Naive thymus-derived CD4-positive, alpha-beta T cell (primary cell): ENCODE measurements at regions not wholly inside any gene's neighbourhood (a gene's known extent, or its start where the extent isn't known, plus 50 kb on each side); places are given as distances from the start of the nearest gene placed in this dataset.

Source experiments
- ATAC-seq: fragments of 150-1000 bp; cut with Tn5 transposase; 2 replicates; pipeline ENCODE4 v1.10.0; 2021; ENCODE audit warnings: mild to moderate bottlenecking, moderate library complexity
- CTCF ChIA-PET: fragments of 350-600 bp; sonication (Branson Sonifier 250); formaldehyde crosslinking; loops from one replicate; lab custom pipeline; 2021; ENCODE audit warnings: antibody characterized with exemption; lab: Charles Lee
- POLR2A ChIA-PET: fragments of 350-600 bp; sonication (Branson Sonifier 250); formaldehyde crosslinking; loops from one replicate; lab custom pipeline; 2021; ENCODE audit warnings: antibody characterized with exemption, inconsistent platforms; lab: Charles Lee
- DNase-seq, 9 donors: peaks; one replicate each; pipeline versions ENCODE4 v3.0.0 to v3.0.0-alpha.2; 2020 to 2022; ENCODE audit warnings: mixed read lengths in 1 of 9
- H3K27ac ChIP-seq: one replicate; pipeline ENCODE4 v1.7.0; 2013; ENCODE audit warnings: mild to moderate bottlenecking, low read depth, low read length, moderate library complexity
- H3K27me3 ChIP-seq, 2 donors: one replicate each; pipeline ENCODE4 v1.7.0; 2013; ENCODE audit warnings: low read length in 2 of 2, mild to moderate bottlenecking in 2 of 2, moderate library complexity in 2 of 2; ENCODE audit not compliant: control insufficient read depth in 2 of 2, insufficient read depth in 2 of 2
- H3K36me3 ChIP-seq, 3 experiments: 1 replicate in 2 of 3; 2 replicates in 1 of 3; pipeline ENCODE4 v1.7.0; 2013; ENCODE audit warnings: low read length in 3 of 3, mild to moderate bottlenecking in 3 of 3, moderate library complexity in 1 of 3; ENCODE audit not compliant: insufficient read depth in 3 of 3, control insufficient read depth in 2 of 3
- H3K4me1 ChIP-seq, 2 donors: one replicate each; pipeline ENCODE4 v1.7.0; 2013; ENCODE audit warnings: low read length in 2 of 2, mild to moderate bottlenecking in 2 of 2, moderate library complexity in 1 of 2; ENCODE audit not compliant: control insufficient read depth in 2 of 2, insufficient read depth in 2 of 2
- H3K4me3 ChIP-seq: 2 replicates; pipeline ENCODE4 v1.7.0; 2013; ENCODE audit warnings: mild to moderate bottlenecking, low read length
- H3K9me3 ChIP-seq, 3 experiments: 1 replicate in 2 of 3; 2 replicates in 1 of 3; pipeline ENCODE4 v1.7.0; 2013; ENCODE audit warnings: low read length in 3 of 3; ENCODE audit not compliant: control insufficient read depth in 2 of 3
- H3K27ac Mint-ChIP-seq, 9 donors: one replicate each; pipeline ENCODE4 v1.8.0; 2020 to 2022; ENCODE audit warnings: mixed read lengths in 9 of 9, mild to moderate bottlenecking in 8 of 9, moderate library complexity in 5 of 9, inconsistent platforms in 2 of 9
- H3K27me3 Mint-ChIP-seq, 5 donors: one replicate each; pipeline ENCODE4 v1.8.0; 2021 to 2022; ENCODE audit warnings: mixed read lengths in 5 of 5, mild to moderate bottlenecking in 1 of 5
- H3K36me3 Mint-ChIP-seq, 5 donors: one replicate each; pipeline ENCODE4 v1.8.0; 2020 to 2022; ENCODE audit warnings: mixed read lengths in 5 of 5, mild to moderate bottlenecking in 3 of 5, inconsistent platforms in 1 of 5
- H3K4me1 Mint-ChIP-seq, 7 donors: one replicate each; pipeline ENCODE4 v1.8.0; 2020 to 2022; ENCODE audit warnings: mixed read lengths in 7 of 7, mild to moderate bottlenecking in 3 of 7, inconsistent platforms in 1 of 7
- H3K4me3 Mint-ChIP-seq, 10 donors: one replicate each; pipeline ENCODE4 v1.8.0; 2020 to 2022; ENCODE audit warnings: mild to moderate bottlenecking in 10 of 10, mixed read lengths in 10 of 10, moderate library complexity in 6 of 10, inconsistent platforms in 2 of 10
- H3K9me3 Mint-ChIP-seq, 11 donors: one replicate each; pipeline ENCODE4 v1.8.0; 2020 to 2022; ENCODE audit warnings: mixed read lengths in 11 of 11, mild to moderate bottlenecking in 4 of 11, inconsistent platforms in 1 of 11, moderate library complexity in 1 of 11
- intact Hi-C, 2 donors: fragments of 100-400 bp; cut with micrococcal nuclease; formaldehyde crosslinking; loops; one replicate each; pipeline ENCODE4 v1.15.1; 2023

GRCh38 chr22:49260681-49261580, 566.7 kb downstream of the BRD1 start:
- CTCF ChIA-PET = no interaction called here
- Mint-ChIP-seq H3K9me3 (peaks cover 0 to 6% (median 0%) of the 10 kb centered on the region in 11 donors), H3K4me1 (peaks cover 0 to 7% (median 0%) of the 10 kb centered on the region in 7 donors), H3K27me3 (peaks cover 0 to 18% (median 11%) of the 10 kb centered on the region in 5 donors), H3K27ac (no peak overlapping the region), H3K36me3 (no peaks in the 10 kb centered on the region), H3K4me3 (no peak overlapping the region)
- no peak overlapping the region for H3K4me3 ChIP-seq
- POLR2A ChIA-PET = no interaction called here
- no peaks in the 10 kb centered on the region for H3K27me3 ChIP-seq
- H3K9me3 ChIP-seq = no peaks in the 10 kb centered on the region
- H3K4me1 ChIP-seq = no peaks in the 10 kb centered on the region
- H3K27ac ChIP-seq = no peak overlapping the region
- no peak for DNase-seq
- intact Hi-C loops = no loop called here
- no peak for ATAC-seq
- no peaks in the 10 kb centered on the region for H3K36me3 ChIP-seq

GRCh38 chr22:49259839-49260615, 567.6 kb downstream of the BRD1 start:
- Mint-ChIP-seq H3K27ac (no peak overlapping the region), H3K9me3 (peaks cover 0 to 6% (median 0%) of the 10 kb centered on the region in 11 donors), H3K36me3 (no peaks in the 10 kb centered on the region), H3K4me1 (peaks cover 0 to 7% (median 0%) of the 10 kb centered on the region in 7 donors), H3K27me3 (peaks cover 0 to 25% (median 13%) of the 10 kb centered on the region in 5 donors), H3K4me3 (no peak overlapping the region)
- Histone ChIP-seq H3K9me3 (no peaks in the 10 kb centered on the region), H3K27ac (no peak overlapping the region), H3K4me3 (no peak overlapping the region), H3K27me3 (no peaks in the 10 kb centered on the region), H3K36me3 (no peaks in the 10 kb centered on the region), H3K4me1 (no peaks in the 10 kb centered on the region)
- intact Hi-C loops = no loop called here
- DNase-seq = no peak
- ChIA-PET CTCF (no interaction called here), POLR2A (no interaction called here)
- no peak for ATAC-seq

DNA sequence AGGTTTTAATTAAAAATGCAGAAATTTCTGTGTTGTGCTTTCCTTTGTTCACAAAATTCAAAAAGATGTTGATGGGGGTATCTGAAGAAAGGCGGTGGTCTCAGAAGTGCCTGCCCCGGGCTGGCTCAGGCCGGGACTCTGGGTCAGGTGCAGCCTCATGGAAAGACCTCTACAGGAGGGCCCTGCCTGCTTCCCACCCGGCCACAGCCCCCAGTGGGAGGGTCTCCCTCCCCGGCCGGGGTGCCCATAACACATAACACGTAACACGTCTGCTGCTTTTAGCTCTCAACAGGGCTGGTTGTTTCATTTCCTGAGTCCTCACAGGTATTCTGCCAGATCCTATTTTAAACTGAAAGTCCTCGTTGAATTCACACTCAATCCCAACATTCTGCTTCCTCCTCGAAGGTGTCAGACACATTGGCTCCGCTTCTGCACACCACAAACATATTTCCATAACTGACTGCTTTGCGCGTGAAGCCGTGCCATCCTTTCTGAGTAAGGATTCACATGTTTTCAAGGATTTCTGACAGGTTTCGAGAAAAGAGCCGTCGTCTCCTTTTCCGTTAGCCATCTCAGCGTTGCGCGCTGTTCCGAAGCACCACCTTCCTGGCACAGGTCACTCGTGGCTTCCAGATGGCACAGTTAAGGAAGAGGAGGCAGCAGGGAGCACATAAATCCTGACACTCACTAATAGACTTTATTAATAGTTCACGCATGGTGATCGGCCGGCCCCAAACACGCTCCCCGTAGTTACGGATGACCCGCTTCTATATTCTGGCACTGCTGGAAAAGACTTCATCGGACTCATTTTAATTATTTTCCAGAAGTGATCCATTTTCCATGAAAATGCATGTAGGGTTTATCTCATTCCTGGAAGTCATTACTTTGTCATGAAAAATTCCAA, 569.3 kb downstream of the BRD1 start:
- POLR2A ChIA-PET = no interaction called here
- H3K4me3 Mint-ChIP-seq = no peak overlapping the region
- intact Hi-C loops = no loop called here
- DNase-seq = no peak
- H3K4me1 Mint-ChIP-seq = peaks cover 0 to 3% (median 0%) of the 10 kb centered on the region in 7 donors
- CTCF ChIA-PET = no interaction called here
- no peaks in the 10 kb centered on the region for H3K9me3 ChIP-seq
- peaks cover 0 to 25% (median 15%) of the 10 kb centered on the region in 5 donors for H3K27me3 Mint-ChIP-seq
- H3K27me3 ChIP-seq = no peaks in the 10 kb centered on the region
- no peaks in the 10 kb centered on the region for H3K36me3 ChIP-seq
- H3K4me3 ChIP-seq = no peak overlapping the region
- no peak overlapping the region for H3K27ac Mint-ChIP-seq
- H3K27ac ChIP-seq = no peak overlapping the region
- H3K4me1 ChIP-seq = no peaks in the 10 kb centered on the region
- H3K9me3 Mint-ChIP-seq = peaks cover 0 to 6% (median 0%) of the 10 kb centered on the region in 11 donors
- H3K36me3 Mint-ChIP-seq = no peaks in the 10 kb centered on the region
- ATAC-seq = no peak

- POLR2A ChIA-PET = no interaction called here
- H3K9me3 ChIP-seq = no peaks in the 10 kb centered on the region
- Mint-ChIP-seq H3K27ac (no peak overlapping the region), H3K36me3 (no peaks in the 10 kb centered on the region), H3K4me3 (no peak overlapping the region), H3K27me3 (peaks cover 0 to 27% (median 20%) of the 10 kb centered on the region in 5 donors), H3K4me1 (peaks cover 0 to 3% (median 0%) of the 10 kb centered on the region in 7 donors), H3K9me3 (peaks cover 0 to 6% (median 0%) of the 10 kb centered on the region in 11 donors)
- DNase-seq (no peak), ATAC-seq (no peak)
- H3K4me1 ChIP-seq = no peaks in the 10 kb centered on the region
- intact Hi-C loops = no loop called here
- no peaks in the 10 kb centered on the region for H3K27me3 ChIP-seq
- H3K4me3 ChIP-seq = no peak overlapping the region
- CTCF ChIA-PET = no interaction called here
- H3K36me3 ChIP-seq = no peaks in the 10 kb centered on the region
- no peak overlapping the region for H3K27ac ChIP-seq
Observed at GRCh38 chr22:49257551-49257961, 570.1 kb downstream of the BRD1 start.

- no peak for DNase-seq
Observed at GRCh38 chr22:49255741-49256318, 571.8 kb downstream of the BRD1 start.

DNA sequence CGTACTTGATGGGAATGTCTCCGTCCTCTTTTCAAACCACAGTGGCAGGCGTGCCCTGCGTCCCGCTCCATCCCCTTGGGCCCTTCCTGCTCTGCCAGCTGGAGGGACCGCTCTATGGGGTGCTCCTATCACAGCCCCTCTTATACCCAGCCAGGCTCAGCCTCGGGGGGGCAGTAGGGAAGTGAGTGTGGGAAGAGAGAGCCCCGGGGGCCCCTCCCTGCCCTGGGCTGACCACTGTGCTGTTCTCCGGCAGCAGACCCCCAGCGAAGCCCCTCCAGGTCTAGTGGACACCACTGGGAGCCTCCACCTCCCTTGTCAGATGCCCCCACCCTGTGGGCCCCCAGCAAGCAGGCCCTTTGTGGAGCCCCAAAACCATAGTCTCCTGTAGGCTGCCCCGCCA, 572.5 kb downstream of the BRD1 start:
- Histone ChIP-seq H3K4me3 (no peak overlapping the region), H3K27me3 (peaks cover 0 to 7% of the 10 kb centered on the region in 2 donors), H3K27ac (no peak overlapping the region), H3K36me3 (no peaks in the 10 kb centered on the region), H3K4me1 (no peaks in the 10 kb centered on the region), H3K9me3 (no peaks in the 10 kb centered on the region)
- ATAC-seq = no peak
- no peak overlapping the region for H3K27ac Mint-ChIP-seq
- H3K36me3 Mint-ChIP-seq = no peaks in the 10 kb centered on the region
- ChIA-PET CTCF (no interaction called here), POLR2A (no interaction called here)
- no peak overlapping the region for H3K4me3 Mint-ChIP-seq
- peaks cover 0 to 6% (median 0%) of the 10 kb centered on the region in 11 donors for H3K9me3 Mint-ChIP-seq
- DNase-seq = no peak
- H3K27me3 Mint-ChIP-seq = peaks cover 0 to 40% (median 31%) of the 10 kb centered on the region in 5 donors
- H3K4me1 Mint-ChIP-seq = peaks cover 0 to 2% (median 0%) of the 10 kb centered on the region in 7 donors
- intact Hi-C loops = no loop called here

More at GRCh38 chr22:49255741-49256318, 571.8 kb downstream of the BRD1 start:
- no peak overlapping the region for H3K4me3 ChIP-seq
- CTCF ChIA-PET = no interaction called here
- H3K27ac ChIP-seq = no peak overlapping the region
- POLR2A ChIA-PET = no interaction called here
- Mint-ChIP-seq H3K36me3 (no peaks in the 10 kb centered on the region), H3K4me1 (peaks cover 0 to 3% (median 0%) of the 10 kb centered on the region in 7 donors), H3K27me3 (peaks cover 0 to 38% (median 31%) of the 10 kb centered on the region in 5 donors), H3K27ac (no peak overlapping the region), H3K4me3 (no peak overlapping the region), H3K9me3 (peaks cover 0 to 6% (median 0%) of the 10 kb centered on the region in 11 donors)
- intact Hi-C loops = no loop called here
- H3K4me1 ChIP-seq = no peaks in the 10 kb centered on the region
- H3K36me3 ChIP-seq = no peaks in the 10 kb centered on the region
- no peak for ATAC-seq
- no peaks in the 10 kb centered on the region for H3K9me3 ChIP-seq
- peaks cover 0 to 5% of the 10 kb centered on the region in 2 donors for H3K27me3 ChIP-seq
